ENCODE measurements at regions not wholly inside any gene's neighbourhood (a gene's known extent, or its start where the extent isn't known, plus 50 kb on each side); places are given as distances from the start of the nearest gene placed in this dataset.

- DNase-seq (ENCODE audit: low read depth), result no peak
Observed at GRCh38 chr6:145384503-145384902, 350.8 kb downstream of the EPM2A start.

- no peak for DNase-seq (ENCODE audit: low read depth)
Observed at GRCh38 chr6:145396499-145396898, 338.8 kb downstream of the EPM2A start.

- no peak for DNase-seq (ENCODE audit: low read depth)
Observed at GRCh38 chr6:145400508-145400907, 334.8 kb downstream of the EPM2A start.

- DNase-seq (ENCODE audit: low read depth), result no peak
Observed at GRCh38 chr6:145405006-145405551, 330.2 kb downstream of the EPM2A start.

- DNase-seq (ENCODE audit: low read depth), result no peak
Observed at GRCh38 chr6:145406783-145407182, 328.5 kb downstream of the EPM2A start.

- DNase-seq (ENCODE audit: low read depth), result no peak
Observed at GRCh38 chr6:145415616-145416015, 319.7 kb downstream of the EPM2A start.

- DNase-seq (ENCODE audit: low read depth), result no peak
Observed at GRCh38 chr6:145420599-145420998, 314.7 kb downstream of the EPM2A start.

GRCh38 chr6:145423936-145424335, 311.4 kb downstream of the EPM2A start:
- DNase-seq (ENCODE audit: low read depth), result no peak

- no peak for DNase-seq (ENCODE audit: low read depth)
Observed at GRCh38 chr6:145427232-145427631, 308.1 kb downstream of the EPM2A start.

- DNase-seq (ENCODE audit: low read depth), result no peak
Observed at GRCh38 chr6:145428706-145429105, 306.6 kb downstream of the EPM2A start.

- no peak for DNase-seq (ENCODE audit: low read depth)
Observed at GRCh38 chr6:145442110-145442509, 293.2 kb downstream of the EPM2A start.

- no peak for DNase-seq (ENCODE audit: low read depth)
Observed at GRCh38 chr6:145445674-145446073, 289.6 kb downstream of the EPM2A start.

- DNase-seq (ENCODE audit: low read depth), result no peak
Observed at GRCh38 chr6:145451029-145451428, 284.3 kb downstream of the EPM2A start.

GRCh38 chr6:145453376-145453775, 281.9 kb downstream of the EPM2A start:
- DNase-seq (ENCODE audit: low read depth), result no peak

GRCh38 chr6:145454006-145454405, 281.3 kb downstream of the EPM2A start:
- DNase-seq (ENCODE audit: low read depth), result no peak

- DNase-seq (ENCODE audit: low read depth), result no peak
Observed at GRCh38 chr6:145457556-145457955, 277.8 kb downstream of the EPM2A start.

GRCh38 chr6:145468534-145468933, 266.8 kb downstream of the EPM2A start:
- DNase-seq (ENCODE audit: low read depth), result no peak

GRCh38 chr6:145469021-145469420, 266.3 kb downstream of the EPM2A start:
- DNase-seq (ENCODE audit: low read depth), result no peak

- no peak for DNase-seq (ENCODE audit: low read depth)
Observed at GRCh38 chr6:145475794-145476396, 259.4 kb downstream of the EPM2A start.

GRCh38 chr6:145480024-145480423, 255.3 kb downstream of the EPM2A start:
- no peak for DNase-seq (ENCODE audit: low read depth)

- DNase-seq (ENCODE audit: low read depth), result no peak
Observed at GRCh38 chr6:145483191-145483996, 251.9 kb downstream of the EPM2A start.

- no peak for DNase-seq (ENCODE audit: low read depth)
Observed at GRCh38 chr6:145485288-145485687, 250.0 kb downstream of the EPM2A start.

- DNase-seq (ENCODE audit: low read depth), result no peak
Observed at GRCh38 chr6:145486306-145486705, 249.0 kb downstream of the EPM2A start.
